Body of pancreas (tissue), 4 donors: ENCODE measurements at regions not wholly inside any gene's neighbourhood (a gene's known extent, or its start where the extent isn't known, plus 50 kb on each side); places are given as distances from the start of the nearest gene placed in this dataset.

Source experiments
- CTCF ChIP-seq, 7 experiments: fragments of 450-650 bp in 4 of 7; fragments of 200-600 bp in 3 of 7; sonication (generic) in 3 of 7; IDR thresholded peaks; one replicate each; pipeline ENCODE4 v1.5.1; 2016 to 2019; ENCODE audit warnings: antibody characterized with exemption in 7 of 7
- POLR2A ChIP-seq, 3 donors: fragments of 450-650 bp; IDR thresholded peaks; one replicate each; pipeline ENCODE4 v1.6.1; 2016; ENCODE audit warnings: antibody characterized with exemption in 3 of 3, mild to moderate bottlenecking in 2 of 3

- TF ChIP-seq CTCF (IDR thresholded peaks at IDR 0.05) (no peak), POLR2A (IDR thresholded peaks at IDR 0.05) (no peak)
Measured at GRCh38 chr3:36135863-36136262, 244.4 kb upstream of the STAC start.
